Gastrocnemius medialis (tissue), 4 donors: ENCODE measurements at regions not wholly inside any gene's neighbourhood (a gene's known extent, or its start where the extent isn't known, plus 50 kb on each side); places are given as distances from the start of the nearest gene placed in this dataset.

ENCODE experiments used
- ATAC-seq, 2 donors: fragments of 150-250 bp; one replicate each; pipeline ENCODE4 v1.9.1; 2016
- DNase-seq, 2 donors: peaks; one replicate each; pipeline ENCODE4 v3.0.0-alpha.2; 2019
- H3K27ac ChIP-seq, 4 donors: fragments of 200-600 bp; sonication (generic); 1 replicate in 1 of 4; 2 replicates in 3 of 4; pipeline ENCODE4 v1.5.1; 2016 to 2018; ENCODE audit warnings: mild to moderate bottlenecking in 2 of 4, moderate library complexity in 1 of 4
- H3K27me3 ChIP-seq, 3 donors: fragments of 200-600 bp; sonication (generic) in 2 of 3; 1 replicate in 1 of 3; 2 replicates in 2 of 3; pipeline versions ENCODE4 v1.5.1 to v1.6.0; 2016 to 2019; ENCODE audit warnings: mild to moderate bottlenecking in 1 of 3, moderate library complexity in 1 of 3
- H3K36me3 ChIP-seq, 2 donors: fragments of 200-600 bp; sonication (generic) in 1 of 2; one replicate each; pipeline ENCODE4 v1.5.1; 2017 to 2018
- H3K4me1 ChIP-seq, 2 donors: fragments of 200-600 bp; sonication (generic) in 1 of 2; one replicate each; pipeline ENCODE4 v1.5.1; 2016 to 2017; ENCODE audit warnings: mild to moderate bottlenecking in 2 of 2
- H3K4me3 ChIP-seq, 4 donors: fragments of 200-600 bp; sonication (generic) in 3 of 4; 1 replicate in 1 of 4; 2 replicates in 3 of 4; pipeline ENCODE4 v1.5.1; 2016 to 2019; ENCODE audit warnings: mild to moderate bottlenecking in 2 of 4
- H3K9me3 ChIP-seq, 3 donors: fragments of 200-600 bp; sonication (generic) in 2 of 3; 1 replicate in 1 of 3; 2 replicates in 2 of 3; pipeline ENCODE4 v1.5.1; 2016 to 2019
- POLR2A ChIP-seq, 2 donors: fragments of 450-650 bp; IDR thresholded peaks; one replicate each; pipeline ENCODE4 v1.6.1; 2017; ENCODE audit warnings: antibody characterized with exemption in 2 of 2, mild to moderate bottlenecking in 2 of 2, moderate library complexity in 2 of 2
- in situ Hi-C, 4 donors: fragments of 200-750 bp; cut with MboI; loops; one replicate each; pipeline versions ENCODE4 v1.15.0 to v1.8.0; 2017; ENCODE audit warnings: low sequenced_read_pairs in 4 of 4
- intact Hi-C: fragments of 100-400 bp; cut with DNase I; formaldehyde crosslinking; loops from one replicate; pipeline ENCODE4 v1.15.1; 2023; ENCODE audit warnings: low total_unique reads
- TF ChIP-seq, protein P1 (sequence below), 5 experiments: fragments of 450-650 bp in 3 of 5; fragments of 200-600 bp in 2 of 5; sonication (generic) in 2 of 5; IDR thresholded peaks in 4 of 5; conservative IDR thresholded peaks in 1 of 5; 1 replicate in 4 of 5; 2 replicates in 1 of 5; pipeline ENCODE4 v1.5.1; 2016 to 2019; ENCODE audit warnings: antibody characterized with exemption in 5 of 5, mild to moderate bottlenecking in 3 of 5, moderate library complexity in 3 of 5

DNA sequence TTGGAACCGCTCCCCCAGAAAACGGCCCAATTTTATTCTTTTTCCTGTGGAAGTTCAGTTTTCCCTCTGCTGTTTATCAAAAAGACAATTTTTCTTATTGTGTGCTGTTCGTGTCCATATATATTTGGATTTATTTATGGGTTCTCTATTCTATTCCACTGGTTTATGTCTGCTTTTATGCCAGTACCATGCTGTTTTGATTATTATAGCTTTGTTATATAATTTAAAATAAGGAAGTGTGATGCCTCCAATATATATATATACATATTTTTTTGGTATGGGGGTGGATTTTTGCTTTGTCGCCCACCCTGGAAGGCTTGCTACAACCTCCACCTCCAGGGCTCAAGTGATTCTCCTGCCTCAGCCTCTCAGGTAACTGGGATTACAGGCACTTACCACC lies 103.3 kb downstream of the TFAP2B start:
- Histone ChIP-seq H3K4me1 (no peaks in the 10 kb centered on the region), H3K36me3 (no peaks in the 10 kb centered on the region), H3K9me3 (peaks cover 0 to 5% (median 0%) of the 10 kb centered on the region in 3 donors), H3K4me3 (no peak overlapping the region), H3K27me3 (no peaks in the 10 kb centered on the region), H3K27ac (no peak overlapping the region)
- ATAC-seq (no peak), DNase-seq (no peak)
- intact Hi-C loops (no loop called here), in situ Hi-C loops (no loop called here)
- TF ChIP-seq POLR2A (IDR thresholded peaks at IDR 0.05), result no peak
- TF ChIP-seq, protein P1, sequence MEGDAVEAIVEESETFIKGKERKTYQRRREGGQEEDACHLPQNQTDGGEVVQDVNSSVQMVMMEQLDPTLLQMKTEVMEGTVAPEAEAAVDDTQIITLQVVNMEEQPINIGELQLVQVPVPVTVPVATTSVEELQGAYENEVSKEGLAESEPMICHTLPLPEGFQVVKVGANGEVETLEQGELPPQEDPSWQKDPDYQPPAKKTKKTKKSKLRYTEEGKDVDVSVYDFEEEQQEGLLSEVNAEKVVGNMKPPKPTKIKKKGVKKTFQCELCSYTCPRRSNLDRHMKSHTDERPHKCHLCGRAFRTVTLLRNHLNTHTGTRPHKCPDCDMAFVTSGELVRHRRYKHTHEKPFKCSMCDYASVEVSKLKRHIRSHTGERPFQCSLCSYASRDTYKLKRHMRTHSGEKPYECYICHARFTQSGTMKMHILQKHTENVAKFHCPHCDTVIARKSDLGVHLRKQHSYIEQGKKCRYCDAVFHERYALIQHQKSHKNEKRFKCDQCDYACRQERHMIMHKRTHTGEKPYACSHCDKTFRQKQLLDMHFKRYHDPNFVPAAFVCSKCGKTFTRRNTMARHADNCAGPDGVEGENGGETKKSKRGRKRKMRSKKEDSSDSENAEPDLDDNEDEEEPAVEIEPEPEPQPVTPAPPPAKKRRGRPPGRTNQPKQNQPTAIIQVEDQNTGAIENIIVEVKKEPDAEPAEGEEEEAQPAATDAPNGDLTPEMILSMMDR (IDR thresholded peaks at IDR 0.05 in 4 of 5, conservative IDR thresholded peaks at IDR 0.05 in 1 of 5), result no peak

DNA sequence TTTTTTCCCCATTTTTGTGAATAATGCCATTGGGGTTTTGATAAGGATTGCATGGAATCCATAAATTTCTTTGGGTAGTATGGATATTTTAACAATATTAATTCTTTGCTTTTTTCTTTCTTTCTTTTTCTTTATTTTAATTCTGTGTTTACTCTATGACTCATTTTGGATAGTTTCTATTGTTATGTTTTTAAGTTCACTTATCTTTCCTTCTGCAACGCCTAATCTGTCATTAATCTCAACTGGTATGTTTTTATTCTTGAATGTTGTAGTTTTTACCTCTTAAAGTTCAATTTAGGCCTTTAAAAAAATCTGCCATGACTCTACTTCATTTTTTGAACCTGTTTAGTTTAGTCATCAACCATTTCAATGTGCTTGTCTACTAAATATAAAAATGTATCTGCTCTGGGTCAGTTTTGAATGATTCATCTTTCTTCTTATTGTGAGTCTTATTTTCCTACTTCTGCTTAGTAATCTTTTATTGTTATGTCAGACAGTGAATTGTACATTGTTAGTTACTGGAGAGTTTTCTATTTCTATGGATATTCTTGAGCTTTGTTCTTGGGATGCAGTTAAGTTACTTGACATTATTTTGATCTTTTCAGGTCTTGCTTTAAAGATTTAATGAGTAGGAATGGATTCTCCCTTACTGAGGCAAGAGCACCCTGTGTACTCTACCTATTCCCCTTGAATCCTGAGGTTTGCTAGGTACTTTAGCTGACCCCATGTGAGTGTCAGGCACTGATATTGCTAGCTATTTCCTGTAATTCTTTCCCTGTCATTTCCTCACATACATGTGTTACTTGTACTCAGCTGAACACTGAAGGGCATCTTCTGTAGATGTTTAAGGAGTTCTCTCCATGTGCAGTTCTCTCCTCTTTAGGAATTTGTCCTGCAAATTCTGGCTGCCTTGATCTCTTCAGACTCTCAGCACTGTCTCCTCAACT lies 104.2 kb downstream of the TFAP2B start:
- H3K4me1 ChIP-seq, result no peaks in the 10 kb centered on the region
- H3K9me3 ChIP-seq, result peaks cover 0 to 5% (median 0%) of the 10 kb centered on the region in 3 donors
- TF ChIP-seq, protein P1 (IDR thresholded peaks at IDR 0.05 in 4 of 5, conservative IDR thresholded peaks at IDR 0.05 in 1 of 5), result no peak
- TF ChIP-seq POLR2A (IDR thresholded peaks at IDR 0.05), result no peak
- in situ Hi-C loops (no loop called here), intact Hi-C loops (no loop called here)
- H3K4me3 ChIP-seq, result no peak overlapping the region
- DNase-seq (no peak), ATAC-seq (no peak)
- no peaks in the 10 kb centered on the region for H3K36me3 ChIP-seq
- no peaks in the 10 kb centered on the region for H3K27me3 ChIP-seq
- peak overlapping the region in 1 of 4 donors; percentile 43 for H3K27ac ChIP-seq

DNA sequence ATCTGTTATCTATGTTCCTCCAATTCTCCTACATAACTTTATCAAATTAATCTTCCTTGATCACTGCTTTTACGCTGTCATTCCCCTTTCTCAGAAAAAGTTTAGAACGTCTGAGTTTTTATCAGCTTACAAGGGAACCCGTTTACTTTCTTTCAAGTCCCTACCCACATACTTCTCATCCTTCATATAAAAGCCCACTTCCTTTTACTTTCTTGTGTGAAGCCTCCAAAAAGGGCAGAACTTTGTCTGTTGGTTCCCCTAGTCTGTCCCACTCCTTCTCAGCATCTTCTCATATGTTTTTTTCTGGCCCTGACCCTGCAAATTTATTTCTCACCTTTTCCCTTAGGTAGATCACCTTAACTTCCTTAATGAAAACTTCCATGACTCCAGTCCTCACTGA lies 106.1 kb downstream of the TFAP2B start:
- TF ChIP-seq POLR2A (IDR thresholded peaks at IDR 0.05), result no peak
- TF ChIP-seq, protein P1 (IDR thresholded peaks at IDR 0.05 in 4 of 5, conservative IDR thresholded peaks at IDR 0.05 in 1 of 5), result no peak
- H3K27ac ChIP-seq, result no peak overlapping the region
- no peak overlapping the region for H3K4me3 ChIP-seq
- intact Hi-C loops (no loop called here), in situ Hi-C loops (no loop called here)
- H3K36me3 ChIP-seq, result no peaks in the 10 kb centered on the region
- H3K27me3 ChIP-seq, result no peaks in the 10 kb centered on the region
- DNase-seq (no peak), ATAC-seq (no peak)
- no peaks in the 10 kb centered on the region for H3K4me1 ChIP-seq
- peaks cover 0 to 5% (median 0%) of the 10 kb centered on the region in 3 donors for H3K9me3 ChIP-seq

DNA sequence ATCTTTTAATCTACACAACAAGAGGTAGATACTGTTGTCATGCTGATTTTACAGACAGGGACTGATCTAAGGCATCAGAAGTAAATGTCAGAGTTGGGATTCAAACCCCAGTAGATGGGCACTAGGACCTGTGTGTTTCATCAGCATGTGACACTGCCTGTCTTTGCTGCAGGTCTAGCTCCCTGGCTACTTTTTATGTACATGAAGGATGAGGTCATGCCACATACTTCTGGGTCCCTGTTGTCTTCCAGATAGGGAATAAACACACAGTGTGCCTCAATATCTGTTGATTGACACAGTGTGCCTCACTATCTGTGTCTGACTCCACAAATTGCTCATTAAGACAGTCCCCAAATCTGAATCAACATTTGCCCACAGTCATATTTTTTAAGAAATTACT lies 106.9 kb downstream of the TFAP2B start:
- Histone ChIP-seq H3K36me3 (no peaks in the 10 kb centered on the region), H3K27me3 (no peaks in the 10 kb centered on the region), H3K27ac (no peak overlapping the region), H3K4me1 (no peaks in the 10 kb centered on the region), H3K4me3 (no peak overlapping the region), H3K9me3 (peaks cover 0 to 5% (median 0%) of the 10 kb centered on the region in 3 donors)
- intact Hi-C loops, result no loop called here
- DNase-seq (no peak), ATAC-seq (no peak)
- no peak for TF ChIP-seq POLR2A (IDR thresholded peaks at IDR 0.05)
- TF ChIP-seq, protein P1 (IDR thresholded peaks at IDR 0.05 in 4 of 5, conservative IDR thresholded peaks at IDR 0.05 in 1 of 5), result no peak
- in situ Hi-C loops, result no loop called here
